Endothelial cell of umbilical vein (primary cell): ENCODE measurements at regions not wholly inside any gene's neighbourhood (a gene's known extent, or its start where the extent isn't known, plus 50 kb on each side); places are given as distances from the start of the nearest gene placed in this dataset.

Experiments used
- CTCF ChIP-seq, 2 donors: IDR thresholded peaks; 1 replicate in 1 of 2; 2 replicates in 1 of 2; pipeline ENCODE4 v1.5.1; 2011; ENCODE audit warnings: low read length in 2 of 2, mild to moderate bottlenecking in 2 of 2, moderate library complexity in 2 of 2, control low read depth in 1 of 2, inconsistent platforms in 1 of 2, low read depth in 1 of 2; ENCODE audit not compliant: insufficient read depth in 1 of 2; ENCODE audit errors: extremely low read depth in 1 of 2
- EZH2 ChIP-seq: IDR thresholded peaks from 2 replicates; pipeline ENCODE4 v1.6.1; 2012; ENCODE audit warnings: borderline replicate concordance, low read depth, mild to moderate bottlenecking, moderate library complexity, low read length, inconsistent platforms; ENCODE audit not compliant: severe bottlenecking
- FOS ChIP-seq: IDR thresholded peaks from 2 replicates; pipeline ENCODE4 v1.6.1; 2011; ENCODE audit warnings: mild to moderate bottlenecking, low read length, moderate library complexity, borderline replicate concordance; ENCODE audit not compliant: insufficient read depth
- JUN ChIP-seq: IDR thresholded peaks from 2 replicates; pipeline ENCODE4 v1.6.1; 2011; ENCODE audit warnings: borderline replicate concordance, low read depth; ENCODE audit not compliant: insufficient read length, insufficient read depth
- POLR2A ChIP-seq: IDR thresholded peaks from 2 replicates; pipeline ENCODE4 v1.6.1; 2012; ENCODE audit warnings: low read depth, mild to moderate bottlenecking, control low read depth, low read length
- POLR2AphosphoS5 ChIP-seq: IDR thresholded peaks from 2 replicates; pipeline ENCODE4 v1.6.1; 2012; ENCODE audit warnings: low read depth, mild to moderate bottlenecking, control low read depth, low read length, moderate library complexity; ENCODE audit not compliant: insufficient read depth
- TF ChIP-seq, protein P1 (sequence below): IDR thresholded peaks from 2 replicates; pipeline ENCODE4 v1.6.1; 2011; ENCODE audit not compliant: insufficient read depth, insufficient read length

DNA sequence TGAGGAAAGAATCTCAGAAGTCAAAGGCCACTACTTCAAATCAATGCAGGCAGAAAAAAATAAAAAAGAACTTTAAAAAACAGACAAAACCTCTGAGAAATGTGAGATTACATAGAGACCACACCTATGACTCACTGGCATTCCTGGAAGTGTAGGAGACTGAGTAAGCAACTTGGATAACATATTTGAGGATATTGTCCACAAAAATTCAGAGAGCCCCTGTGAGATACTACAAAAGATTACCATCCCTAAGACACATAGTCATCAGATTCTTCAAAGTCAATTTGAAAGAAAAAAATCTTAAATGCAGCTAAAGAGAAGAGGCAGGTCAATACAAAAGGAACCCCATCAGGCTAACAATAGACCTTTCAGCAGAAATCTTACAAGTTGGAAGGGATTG is 887.3 kb downstream of the NTRK3 start:
- TF ChIP-seq POLR2AphosphoS5, result no peak
- TF ChIP-seq POLR2A, result no peak
- TF ChIP-seq CTCF (IDR thresholded peaks at IDR 0.05; ENCODE audit: extremely low read depth in 1 of 2, insufficient read depth in 1 of 2, low read depth in 1 of 2, low read length in 2 of 2), result no peak
- no peak for TF ChIP-seq JUN
- TF ChIP-seq EZH2, result no peak
- TF ChIP-seq FOS, result no peak
- TF ChIP-seq, protein P1, sequence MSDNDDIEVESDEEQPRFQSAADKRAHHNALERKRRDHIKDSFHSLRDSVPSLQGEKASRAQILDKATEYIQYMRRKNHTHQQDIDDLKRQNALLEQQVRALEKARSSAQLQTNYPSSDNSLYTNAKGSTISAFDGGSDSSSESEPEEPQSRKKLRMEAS, result no peak
